ENCODE measurements at regions not wholly inside any gene's neighbourhood (a gene's known extent, or its start where the extent isn't known, plus 50 kb on each side); places are given as distances from the start of the nearest gene placed in this dataset.

DNA sequence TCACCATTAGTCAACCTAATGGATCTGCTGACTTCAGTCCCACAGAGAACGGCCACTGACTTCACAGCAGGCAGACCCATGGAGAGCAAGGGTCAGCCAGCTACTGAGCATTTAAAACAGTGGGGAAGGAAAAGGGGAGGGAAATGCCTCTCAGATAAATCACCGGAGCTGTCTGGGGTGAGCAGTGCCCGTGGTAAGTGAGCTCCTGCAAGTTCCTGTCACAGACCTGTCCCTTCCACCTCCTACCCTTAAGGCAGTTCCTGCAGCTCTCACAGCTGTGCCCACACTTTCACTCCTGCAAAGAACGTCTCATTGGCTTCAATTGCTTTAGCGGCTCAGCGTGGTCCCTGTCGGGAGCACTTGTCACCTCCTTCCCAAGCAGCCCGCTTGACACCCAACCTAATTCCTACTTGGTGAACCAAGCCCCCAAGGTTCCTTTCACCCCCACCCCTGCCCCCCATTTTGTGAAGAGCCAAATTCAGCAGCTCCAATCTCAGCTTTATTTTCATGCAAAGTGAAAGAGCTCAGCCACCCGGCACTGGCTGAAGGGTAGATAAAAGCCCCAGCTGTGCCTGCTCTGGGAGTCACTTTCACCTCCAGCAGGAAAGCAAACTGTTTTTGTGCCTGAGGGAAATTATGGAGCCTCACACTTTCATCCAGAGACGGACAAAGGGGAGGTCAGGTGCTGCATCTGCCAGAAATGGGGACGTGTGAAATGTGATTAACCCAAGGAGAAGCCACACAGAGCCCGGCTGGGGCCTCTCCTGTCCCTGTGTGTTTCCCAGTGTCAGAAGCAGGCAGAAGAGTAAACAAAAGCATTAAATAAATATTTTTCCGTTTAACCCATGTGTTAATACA lies 306.2 kb downstream of the TTLL7 start:
- Histone ChIP-seq H3K27me3 (no peaks in the 10 kb centered on the region), H3K27ac (peak overlapping the region in 3 of 4 donors; percentile 9 to 54 (median 42)), H3K4me1 (peaks cover 0 to 26% (median 9%) of the 10 kb centered on the region in 3 donors), H3K9me3 (no peaks in the 10 kb centered on the region), H3K36me3 (no peaks in the 10 kb centered on the region), H3K4me3 (peak overlapping the region in 3 of 4 donors; percentile 31 to 59 (median 35))
- TF ChIP-seq POLR2A (IDR thresholded peaks at IDR 0.05): no peak
- TF ChIP-seq, protein P1, sequence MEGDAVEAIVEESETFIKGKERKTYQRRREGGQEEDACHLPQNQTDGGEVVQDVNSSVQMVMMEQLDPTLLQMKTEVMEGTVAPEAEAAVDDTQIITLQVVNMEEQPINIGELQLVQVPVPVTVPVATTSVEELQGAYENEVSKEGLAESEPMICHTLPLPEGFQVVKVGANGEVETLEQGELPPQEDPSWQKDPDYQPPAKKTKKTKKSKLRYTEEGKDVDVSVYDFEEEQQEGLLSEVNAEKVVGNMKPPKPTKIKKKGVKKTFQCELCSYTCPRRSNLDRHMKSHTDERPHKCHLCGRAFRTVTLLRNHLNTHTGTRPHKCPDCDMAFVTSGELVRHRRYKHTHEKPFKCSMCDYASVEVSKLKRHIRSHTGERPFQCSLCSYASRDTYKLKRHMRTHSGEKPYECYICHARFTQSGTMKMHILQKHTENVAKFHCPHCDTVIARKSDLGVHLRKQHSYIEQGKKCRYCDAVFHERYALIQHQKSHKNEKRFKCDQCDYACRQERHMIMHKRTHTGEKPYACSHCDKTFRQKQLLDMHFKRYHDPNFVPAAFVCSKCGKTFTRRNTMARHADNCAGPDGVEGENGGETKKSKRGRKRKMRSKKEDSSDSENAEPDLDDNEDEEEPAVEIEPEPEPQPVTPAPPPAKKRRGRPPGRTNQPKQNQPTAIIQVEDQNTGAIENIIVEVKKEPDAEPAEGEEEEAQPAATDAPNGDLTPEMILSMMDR (IDR thresholded peaks at IDR 0.05): no peak
- DNase-seq: no peak
- intact Hi-C loops (cut with DNase I): no loop called here
- 7 to 10% methylated on average over 9 to 12 of the region's 13 CpGs for WGBS, 2 donors

DNA sequence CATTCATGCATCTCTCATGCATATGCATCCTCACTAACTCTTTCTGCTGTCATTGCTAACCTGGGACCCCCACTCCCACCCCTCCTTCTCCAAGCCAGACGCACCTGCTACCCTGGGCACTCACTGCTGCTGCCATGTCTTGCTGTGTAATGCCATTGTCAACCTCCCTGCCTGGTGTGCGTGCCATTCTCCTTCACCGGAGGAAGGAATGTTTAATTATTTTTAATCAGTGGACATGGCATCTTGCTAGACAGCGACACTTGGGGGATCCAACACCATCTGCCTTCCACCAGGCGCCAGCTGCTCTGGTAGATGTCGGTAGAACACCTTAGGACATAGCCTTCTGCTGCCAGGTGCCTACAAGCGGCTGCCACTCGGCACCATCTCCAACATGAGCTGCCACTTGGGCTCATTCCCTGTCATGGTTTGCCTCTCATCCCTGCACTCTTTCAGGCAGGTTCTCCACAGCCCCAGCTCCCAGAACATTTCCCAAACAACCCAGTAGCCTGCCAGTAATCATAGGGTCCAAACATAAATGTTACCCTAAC lies 306.9 kb downstream of the TTLL7 start:
- H3K27me3 ChIP-seq: no peaks in the 10 kb centered on the region
- no peaks in the 10 kb centered on the region for H3K36me3 ChIP-seq
- TF ChIP-seq POLR2A (IDR thresholded peaks at IDR 0.05): no peak
- TF ChIP-seq, protein P1 (IDR thresholded peaks at IDR 0.05): no peak
- H3K9me3 ChIP-seq: no peaks in the 10 kb centered on the region
- 89 to 98% methylated on average over 7 to 8 of the region's 8 CpGs for WGBS, 2 donors
- H3K4me3 ChIP-seq: no peak overlapping the region
- H3K4me1 ChIP-seq: peaks cover 0 to 26% (median 9%) of the 10 kb centered on the region in 3 donors
- no peak overlapping the region for H3K27ac ChIP-seq
- DNase-seq: no peak
- intact Hi-C loops (cut with DNase I): no loop called here

DNA sequence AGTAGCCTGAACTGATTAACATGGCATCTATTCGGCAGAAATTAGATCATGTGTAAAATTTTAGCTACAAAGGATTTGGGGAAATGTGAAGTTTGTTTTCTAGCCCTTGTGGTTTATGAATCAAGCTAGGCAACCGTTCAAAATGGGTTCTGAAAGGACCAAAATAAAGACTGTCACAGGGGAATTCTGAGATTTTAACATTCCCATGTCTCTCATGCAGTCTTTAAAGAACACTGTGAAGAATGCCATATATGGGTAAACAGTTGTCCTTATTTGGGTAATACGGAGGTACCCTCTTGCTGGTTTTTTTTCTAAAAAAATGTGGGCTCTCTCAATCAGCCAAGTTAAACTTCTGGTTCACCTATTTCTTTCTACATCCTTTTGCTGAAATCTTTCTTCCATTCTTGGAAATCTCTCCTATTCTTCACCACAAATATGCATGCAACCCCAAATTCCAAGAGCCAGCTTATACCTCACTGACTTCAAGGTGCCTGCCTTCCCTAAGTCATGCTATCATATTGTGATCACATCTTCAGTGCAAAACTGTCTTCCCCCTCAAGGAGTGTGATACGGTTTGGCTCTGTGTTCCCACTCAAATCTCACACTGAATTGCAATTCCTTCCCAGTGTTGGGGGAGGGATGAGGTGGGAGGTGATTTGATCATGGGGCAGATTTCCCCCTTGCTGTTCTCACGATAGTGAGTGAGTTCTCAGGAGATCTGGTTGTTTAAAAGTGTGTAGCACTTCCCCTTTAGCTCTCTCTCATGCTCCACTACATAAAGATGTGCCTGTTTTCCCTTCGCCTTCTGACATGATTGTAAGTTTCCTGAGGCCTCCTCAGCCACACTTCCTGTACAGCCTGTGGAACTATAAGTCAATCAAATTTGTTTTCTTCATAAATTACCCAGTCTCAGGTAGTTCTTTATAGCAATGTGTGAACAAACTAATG lies 308.7 kb downstream of the TTLL7 start:
- Histone ChIP-seq H3K4me3 (no peak overlapping the region), H3K9me3 (no peaks in the 10 kb centered on the region), H3K36me3 (no peaks in the 10 kb centered on the region), H3K27me3 (no peaks in the 10 kb centered on the region), H3K4me1 (peaks cover 0 to 26% (median 9%) of the 10 kb centered on the region in 3 donors), H3K27ac (no peak overlapping the region)
- TF ChIP-seq, protein P1 (IDR thresholded peaks at IDR 0.05): no peak
- TF ChIP-seq POLR2A (IDR thresholded peaks at IDR 0.05): no peak
- intact Hi-C loops (cut with DNase I): no loop called here
- DNase-seq: no peak
- 62 to 70% methylated on average over 6 of the region's 6 CpGs for WGBS, 2 donors

DNA sequence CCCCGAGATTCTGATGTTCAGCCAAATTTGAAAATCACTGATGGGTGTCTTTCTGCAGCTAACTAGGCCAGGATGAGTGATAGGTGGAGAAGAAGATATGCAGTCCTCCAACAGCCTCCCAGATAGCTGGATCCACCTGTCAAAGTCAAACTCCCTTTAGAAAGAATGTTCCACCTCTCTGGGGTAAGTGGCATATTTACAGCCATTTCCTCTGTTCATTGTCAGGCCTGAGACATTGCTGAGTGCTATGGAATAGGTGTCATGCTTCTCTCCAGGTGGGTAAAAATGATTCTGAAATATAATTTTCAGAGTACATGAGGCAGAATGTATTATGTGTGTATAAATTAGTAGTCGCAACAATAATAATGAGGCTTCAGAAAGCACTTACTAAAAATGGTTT lies 316.8 kb downstream of the TTLL7 start:
- intact Hi-C loops (cut with DNase I): no loop called here
- Histone ChIP-seq H3K4me3 (no peak overlapping the region), H3K27me3 (no peaks in the 10 kb centered on the region), H3K9me3 (no peaks in the 10 kb centered on the region), H3K36me3 (no peaks in the 10 kb centered on the region), H3K27ac (no peak overlapping the region), H3K4me1 (no peaks in the 10 kb centered on the region)
- 78 to 84% methylated on average over 2 of the region's 2 CpGs for WGBS, 2 donors
- TF ChIP-seq, protein P1 (IDR thresholded peaks at IDR 0.05): no peak
- no peak for TF ChIP-seq POLR2A (IDR thresholded peaks at IDR 0.05)
- DNase-seq: no peak
